GM23338 (cell line): ENCODE measurements at regions not wholly inside any gene's neighbourhood (a gene's known extent, or its start where the extent isn't known, plus 50 kb on each side); places are given as distances from the start of the nearest gene placed in this dataset.

Source experiments
- ATAC-seq: fragments of 200-7000 bp; cut with Tn5 transposase; 3 replicates; pipeline ENCODE4 v1.9.1; 2020
- DNase-seq: peaks from one replicate; pipeline ENCODE4 v3.0.0-alpha.2; 2015; ENCODE audit warnings: low spot score
- H2AFZ ChIP-seq: fragments of 200-600 bp; sonication (generic); 2 replicates; pipeline ENCODE4 v1.8.0; 2016; ENCODE audit warnings: antibody characterized with exemption, mild to moderate bottlenecking, moderate library complexity
- H3F3A ChIP-seq: fragments of 200-600 bp; sonication (generic); replicated peaks from 2 replicates; pipeline ENCODE4 v1.8.0; 2017; ENCODE audit warnings: antibody characterized with exemption, mixed run types, low read depth
- H3K27ac ChIP-seq: fragments of 200-600 bp; sonication (generic); 2 replicates; pipeline ENCODE4 v1.6.1; 2016; ENCODE audit warnings: low read depth
- H3K27me3 ChIP-seq: fragments of 200-600 bp; sonication (generic); 2 replicates; pipeline ENCODE4 v1.8.0; 2016; ENCODE audit warnings: mild to moderate bottlenecking, mixed run types, moderate library complexity; ENCODE audit not compliant: insufficient read depth
- H3K36me3 ChIP-seq: fragments of 200-600 bp; sonication (generic); 2 replicates; pipeline ENCODE4 v1.8.0; 2016; ENCODE audit warnings: mild to moderate bottlenecking; ENCODE audit not compliant: insufficient read depth
- H3K4me1 ChIP-seq: fragments of 200-600 bp; sonication (generic); 2 replicates; pipeline ENCODE4 v1.8.0; 2016; ENCODE audit warnings: mild to moderate bottlenecking, moderate library complexity; ENCODE audit not compliant: insufficient read depth
- H3K4me2 ChIP-seq: fragments of 200-600 bp; sonication (generic); 2 replicates; pipeline ENCODE4 v1.7.1; 2017; ENCODE audit warnings: mixed run types
- H3K4me3 ChIP-seq: fragments of 200-600 bp; sonication (generic); 2 replicates; pipeline ENCODE4 v1.6.1; 2016; ENCODE audit warnings: mixed run types
- H3K79me2 ChIP-seq: fragments of 200-600 bp; sonication (generic); replicated peaks from 2 replicates; pipeline ENCODE4 v1.8.0; 2017; ENCODE audit warnings: mild to moderate bottlenecking; ENCODE audit not compliant: insufficient read depth
- H3K9me2 ChIP-seq: fragments of 200-600 bp; sonication (generic); 2 replicates; pipeline ENCODE4 v1.8.0; 2017; ENCODE audit not compliant: insufficient read depth
- H4K20me1 ChIP-seq: fragments of 200-600 bp; sonication (generic); replicated peaks from 2 replicates; pipeline ENCODE4 v1.8.0; 2017; ENCODE audit warnings: mild to moderate bottlenecking; ENCODE audit not compliant: insufficient read depth
- H3K27ac Mint-ChIP-seq: 2 replicates; pipeline ENCODE4 v1.8.0; 2020; ENCODE audit warnings: inconsistent platforms, mild to moderate bottlenecking, moderate library complexity, mixed read lengths
- H3K27me3 Mint-ChIP-seq: 3 replicates; pipeline ENCODE4 v1.8.0; 2022; ENCODE audit warnings: low read depth, mild to moderate bottlenecking, moderate library complexity, mixed read lengths, inconsistent platforms; ENCODE audit not compliant: insufficient read depth, poor library complexity
- H3K36me3 Mint-ChIP-seq: 3 replicates; pipeline ENCODE4 v1.8.0; 2021; ENCODE audit warnings: low read depth, mild to moderate bottlenecking, inconsistent platforms, moderate library complexity, mixed read lengths
- H3K4me1 Mint-ChIP-seq: 3 replicates; pipeline ENCODE4 v1.8.0; 2020; ENCODE audit warnings: mild to moderate bottlenecking, inconsistent platforms, mixed read lengths
- H3K4me3 Mint-ChIP-seq: 3 replicates; pipeline ENCODE4 v1.8.0; 2021; ENCODE audit warnings: moderate library complexity, mild to moderate bottlenecking, inconsistent platforms, mixed read lengths
- H3K9me3 Mint-ChIP-seq: 3 replicates; pipeline ENCODE4 v1.8.0; 2020; ENCODE audit warnings: moderate library complexity, mild to moderate bottlenecking, inconsistent platforms, mixed read lengths
- CREB1 ChIP-seq: fragments of 250-450 bp; sonication (Bioruptor Pico); IDR thresholded peaks from 2 replicates; pipeline ENCODE4 v1.5.0; 2020; ENCODE audit warnings: low read depth, mild to moderate bottlenecking, moderate library complexity
- ETS1 ChIP-seq: IDR thresholded peaks from 2 replicates; pipeline ENCODE4 v1.6.1; 2016; ENCODE audit warnings: antibody characterized with exemption
- EZH2phosphoT487 ChIP-seq: fragments of 200-600 bp; sonication (generic); IDR thresholded peaks from one replicate; pipeline ENCODE4 v1.8.1; 2018; ENCODE audit warnings: antibody characterized with exemption; ENCODE audit not compliant: unreplicated experiment
- JUNB ChIP-seq: IDR thresholded peaks from one replicate; pipeline ENCODE4 v1.6.1; 2016; ENCODE audit warnings: antibody characterized with exemption; ENCODE audit not compliant: unreplicated experiment
- NANOG ChIP-seq: IDR thresholded peaks from 2 replicates; pipeline ENCODE4 v1.6.1; 2016; ENCODE audit warnings: antibody characterized with exemption, borderline replicate concordance
- POLR2AphosphoS5 ChIP-seq: IDR thresholded peaks from 2 replicates; pipeline ENCODE4 v1.6.1; 2016; ENCODE audit warnings: antibody characterized with exemption, low read depth
- ZNF462 ChIP-seq: fragments of 250-450 bp; sonication (Bioruptor Pico); IDR thresholded peaks from 2 replicates; pipeline ENCODE4 v1.5.0; 2020; ENCODE audit warnings: mild to moderate bottlenecking, moderate library complexity

- no peak for TF ChIP-seq ZNF462 (CRISPR knock-in tag)
- no peak for TF ChIP-seq ETS1
- TF ChIP-seq EZH2phosphoT487 = no peak
- TF ChIP-seq JUNB = no peak
- no peak for TF ChIP-seq CREB1 (CRISPR knock-in tag)
- TF ChIP-seq POLR2AphosphoS5 = no peak
These were observed 110.7 kb downstream of the COPS8 start (continued) for GRCh38 chr2:237196409-237196808.

- H3K9me2 ChIP-seq = peaks cover 32% of the 10 kb centered on the region
- no peak for DNase-seq
- H3K36me3 ChIP-seq = peaks cover 4% of the 10 kb centered on the region; the same call in 1 of the 2 replicates
- H3K27ac ChIP-seq = peak overlapping the region; percentile 95
- H3K27me3 Mint-ChIP-seq = peaks cover 9% of the 10 kb centered on the region
- H3K27ac Mint-ChIP-seq = peak overlapping the region; percentile 84
- H3K4me2 ChIP-seq = peak overlapping the region; percentile 2
- peaks cover 32% of the 10 kb centered on the region for H3K9me3 Mint-ChIP-seq
- no peaks in the 10 kb centered on the region for H3K27me3 ChIP-seq
- no peak overlapping the region for H2AFZ ChIP-seq
- no peak overlapping the region for H3K4me3 ChIP-seq
- no peaks in the 10 kb centered on the region for H3K79me2 ChIP-seq
- H4K20me1 ChIP-seq = no peaks in the 10 kb centered on the region
- peaks cover 38% of the 10 kb centered on the region for H3K4me1 Mint-ChIP-seq
- H3K4me1 ChIP-seq = peaks cover 27% of the 10 kb centered on the region
- H3F3A ChIP-seq = no peaks in the 10 kb centered on the region; the same call in none of the 2 replicates
- no peak overlapping the region for H3K4me3 Mint-ChIP-seq
- H3K36me3 Mint-ChIP-seq = peaks cover 27% of the 10 kb centered on the region
- TF ChIP-seq ETS1 (no peak), NANOG (no peak)
- ATAC-seq = no peak
These were observed 111.4 kb downstream of the COPS8 start for GRCh38 chr2:237196866-237197618.
